HUDEP-2 (cell line): ENCODE measurements at regions not wholly inside any gene's neighbourhood (a gene's known extent, or its start where the extent isn't known, plus 50 kb on each side); places are given as distances from the start of the nearest gene placed in this dataset.
"Not testable (repeated sequence)": the region's sequence is repeated elsewhere in the genome, so short reads cannot be mapped to it uniquely, and the experiment has no call there.

Source experiments
- DNase-seq, 76 experiments: peaks; one replicate each; lab custom pipeline; 2025; ENCODE audit not compliant: unreplicated experiment in 76 of 76; lab: John Stamatoyannopoulos, UW

GRCh38 chr11:134853992-134854991 lies 442.2 kb upstream of the B3GAT1 start:
- DNase-seq: no peak

GRCh38 chr11:134851503-134852224 lies 439.6 kb upstream of the B3GAT1 start:
- DNase-seq: not testable (repeated sequence)

GRCh38 chr11:134850566-134850965 lies 438.5 kb upstream of the B3GAT1 start:
- DNase-seq: no peak

- DNase-seq: no peak
Observed at GRCh38 chr11:134849833-134850232, 437.8 kb upstream of the B3GAT1 start.

GRCh38 chr11:134847083-134847715 lies 435.2 kb upstream of the B3GAT1 start:
- no peak for DNase-seq

- DNase-seq: no peak
Observed at GRCh38 chr11:134846328-134847082, 434.5 kb upstream of the B3GAT1 start.

- no peak for DNase-seq
Observed at GRCh38 chr11:134845474-134846327, 433.7 kb upstream of the B3GAT1 start.

GRCh38 chr11:134844838-134845237 lies 432.8 kb upstream of the B3GAT1 start:
- no peak for DNase-seq

GRCh38 chr11:134843735-134844134 lies 431.7 kb upstream of the B3GAT1 start:
- no peak for DNase-seq

GRCh38 chr11:134843020-134843419 lies 431.0 kb upstream of the B3GAT1 start:
- no peak for DNase-seq

- DNase-seq: no peak
Observed at GRCh38 chr11:134841972-134842371, 429.9 kb upstream of the B3GAT1 start.

GRCh38 chr11:134841411-134841810 lies 429.4 kb upstream of the B3GAT1 start:
- DNase-seq: no peak

- no peak for DNase-seq
Observed at GRCh38 chr11:134840945-134841344, 428.9 kb upstream of the B3GAT1 start.

GRCh38 chr11:134840165-134840564 lies 428.1 kb upstream of the B3GAT1 start:
- not testable (repeated sequence) for DNase-seq

- no peak for DNase-seq
Observed at GRCh38 chr11:134838708-134839107, 426.7 kb upstream of the B3GAT1 start.

- DNase-seq: no peak
Observed at GRCh38 chr11:134837887-134838232, 425.8 kb upstream of the B3GAT1 start.

- DNase-seq: no peak
Observed at GRCh38 chr11:134837166-134837886, 425.3 kb upstream of the B3GAT1 start.

- DNase-seq: no peak
Observed at GRCh38 chr11:134836561-134836960, 424.5 kb upstream of the B3GAT1 start.

GRCh38 chr11:134835561-134835960 lies 423.5 kb upstream of the B3GAT1 start:
- no peak for DNase-seq
